ENCODE measurements at regions not wholly inside any gene's neighbourhood (a gene's known extent, or its start where the extent isn't known, plus 50 kb on each side); places are given as distances from the start of the nearest gene placed in this dataset. TPM values are rescaled to one million over a fixed set of nuclear protein-coding genes. Genes with fewer than 3 reads are reported as not detected.

Small RNAs in the stretch of these regions (small RNA-seq; reads per million reads assigned to genes)
- not detected for gene ALDH7A1P4 (ENCODE audit: insufficient read length, low read depth, low replicate concordance)
